HEK293 (cell line): ENCODE measurements at regions not wholly inside any gene's neighbourhood (a gene's known extent, or its start where the extent isn't known, plus 50 kb on each side); places are given as distances from the start of the nearest gene placed in this dataset.

Experiments used
- CTCF ChIA-PET: fragments of 350-600 bp; formaldehyde crosslinking; extraction: SDS; loops from one replicate; lab custom pipeline; 2021; ENCODE audit warnings: antibody characterized with exemption; lab: Yijun Ruan, JAX
- POLR2A ChIA-PET: fragments of 300-600 bp; formaldehyde crosslinking; extraction: SDS; loops from one replicate; lab custom pipeline; 2020; ENCODE audit warnings: antibody characterized with exemption, inconsistent platforms; lab: Yijun Ruan, JAX
- H3K27ac ChIP-seq: fragments of 200-500 bp; sonication (Bioruptor generic); 2 replicates; pipeline ENCODE4 v1.5.1; 2014; ENCODE audit warnings: low read depth, low read length, control low read depth, inconsistent platforms; ENCODE audit errors: extremely low read depth
- H3K36me3 ChIP-seq, 2 experiments: fragments of 200-500 bp in 1 of 2; sonication (Bioruptor generic) in 1 of 2; 1 replicate in 1 of 2; 2 replicates in 1 of 2; pipeline ENCODE4 v1.5.1; 2014 to 2017; ENCODE audit warnings: inconsistent platforms in 2 of 2, low read length in 2 of 2; ENCODE audit not compliant: control insufficient read depth in 2 of 2, insufficient read depth in 1 of 2
- H3K4me1 ChIP-seq: fragments of 200-500 bp; sonication (Bioruptor generic); 2 replicates; pipeline ENCODE4 v1.5.1; 2014; ENCODE audit warnings: mild to moderate bottlenecking, low read length, inconsistent platforms; ENCODE audit not compliant: control insufficient read depth, insufficient read depth
- H3K4me3 ChIP-seq: 2 replicates; pipeline ENCODE4 v1.5.1; 2011; ENCODE audit warnings: low read depth, mild to moderate bottlenecking, control low read depth, low read length, moderate library complexity
- H3K9me3 ChIP-seq: fragments of 200-500 bp; sonication (Bioruptor generic); 2 replicates; pipeline ENCODE4 v1.5.1; 2014; ENCODE audit warnings: low read depth, low read length, inconsistent platforms; ENCODE audit not compliant: control insufficient read depth, insufficient read depth
- FEZF1 ChIP-seq: fragments of 450-650 bp; formaldehyde crosslinking; IDR thresholded peaks from 2 replicates; pipeline ENCODE4 v1.5.1; 2016; ENCODE audit warnings: missing biosample characterization, missing genetic modification characterization
- GFI1B ChIP-seq: fragments of 450-650 bp; formaldehyde crosslinking; IDR thresholded peaks from 2 replicates; pipeline ENCODE4 v1.5.1; 2016; ENCODE audit warnings: missing biosample characterization, missing genetic modification characterization
- GLI4 ChIP-seq: fragments of 450-650 bp; formaldehyde crosslinking; IDR thresholded peaks from 2 replicates; pipeline ENCODE4 v1.5.1; 2016; ENCODE audit warnings: missing biosample characterization, missing genetic modification characterization
- KLF16 ChIP-seq: fragments of 450-650 bp; formaldehyde crosslinking; IDR thresholded peaks from 2 replicates; pipeline ENCODE4 v1.5.1; 2017; ENCODE audit warnings: missing biosample characterization, missing genetic modification characterization
- MYNN ChIP-seq: fragments of 450-650 bp; formaldehyde crosslinking; IDR thresholded peaks from 2 replicates; pipeline ENCODE4 v1.5.1; 2016; ENCODE audit warnings: missing biosample characterization, missing genetic modification characterization, borderline replicate concordance
- OSR2 ChIP-seq: fragments of 450-650 bp; formaldehyde crosslinking; IDR thresholded peaks from 2 replicates; pipeline ENCODE4 v1.5.1; 2016; ENCODE audit warnings: missing biosample characterization, missing genetic modification characterization
- SCRT2 ChIP-seq: fragments of 450-650 bp; formaldehyde crosslinking; IDR thresholded peaks from 2 replicates; pipeline ENCODE4 v1.5.1; 2016; ENCODE audit warnings: missing biosample characterization, missing genetic modification characterization
- TSHZ1 ChIP-seq: fragments of 450-650 bp; formaldehyde crosslinking; IDR thresholded peaks from 2 replicates; pipeline ENCODE4 v1.5.1; 2016; ENCODE audit warnings: missing biosample characterization, missing genetic modification characterization, borderline replicate concordance
- ZEB2 ChIP-seq: fragments of 450-650 bp; formaldehyde crosslinking; IDR thresholded peaks from 2 replicates; pipeline ENCODE4 v1.5.1; 2016; ENCODE audit warnings: missing biosample characterization, missing genetic modification characterization
- ZFP41 ChIP-seq: fragments of 450-650 bp; formaldehyde crosslinking; IDR thresholded peaks from 2 replicates; pipeline ENCODE4 v1.5.1; 2016; ENCODE audit warnings: missing biosample characterization, missing genetic modification characterization, borderline replicate concordance
- ZNF121 ChIP-seq: fragments of 450-650 bp; formaldehyde crosslinking; IDR thresholded peaks from 2 replicates; pipeline ENCODE4 v1.5.1; 2016; ENCODE audit warnings: missing biosample characterization, missing genetic modification characterization
- ZNF155 ChIP-seq: fragments of 450-650 bp; formaldehyde crosslinking; IDR thresholded peaks from 2 replicates; pipeline ENCODE4 v1.5.1; 2016; ENCODE audit warnings: missing biosample characterization, missing genetic modification characterization
- ZNF221 ChIP-seq: fragments of 450-650 bp; formaldehyde crosslinking; IDR thresholded peaks from 2 replicates; pipeline ENCODE4 v1.5.1; 2017; ENCODE audit warnings: missing biosample characterization, missing genetic modification characterization, borderline replicate concordance
- ZNF223 ChIP-seq: fragments of 450-650 bp; formaldehyde crosslinking; IDR thresholded peaks from 2 replicates; pipeline ENCODE4 v1.5.1; 2016; ENCODE audit warnings: missing biosample characterization, missing genetic modification characterization
- ZNF335 ChIP-seq: fragments of 450-650 bp; formaldehyde crosslinking; conservative IDR thresholded peaks from 2 replicates; pipeline ENCODE4 v1.5.1; 2016; ENCODE audit warnings: missing biosample characterization, missing genetic modification characterization
- ZNF37A ChIP-seq: fragments of 450-650 bp; IDR thresholded peaks from 2 replicates; pipeline ENCODE4 v1.5.1; 2018; ENCODE audit warnings: missing biosample characterization, missing genetic modification characterization
- ZNF423 ChIP-seq: fragments of 450-650 bp; formaldehyde crosslinking; IDR thresholded peaks from 2 replicates; pipeline ENCODE4 v1.5.1; 2016; ENCODE audit warnings: missing biosample characterization, missing genetic modification characterization
- ZNF48 ChIP-seq: fragments of 450-650 bp; formaldehyde crosslinking; IDR thresholded peaks from 2 replicates; pipeline ENCODE4 v1.5.1; 2016; ENCODE audit warnings: missing biosample characterization, missing genetic modification characterization
- ZNF514 ChIP-seq: fragments of 450-650 bp; formaldehyde crosslinking; IDR thresholded peaks from 2 replicates; pipeline ENCODE4 v1.5.1; 2016; ENCODE audit warnings: missing biosample characterization, missing genetic modification characterization
- ZNF521 ChIP-seq: fragments of 450-650 bp; formaldehyde crosslinking; IDR thresholded peaks from 2 replicates; pipeline ENCODE4 v1.5.1; 2017; ENCODE audit warnings: missing biosample characterization, mild to moderate bottlenecking, missing genetic modification characterization
- ZNF626 ChIP-seq: fragments of 450-650 bp; sonication (Bioruptor Pico); formaldehyde crosslinking; IDR thresholded peaks from 2 replicates; pipeline ENCODE4 v1.5.1; 2018; ENCODE audit warnings: missing biosample characterization, missing genetic modification characterization, inconsistent platforms
- ZNF629 ChIP-seq: fragments of 450-650 bp; formaldehyde crosslinking; IDR thresholded peaks from 2 replicates; pipeline ENCODE4 v1.5.1; 2017; ENCODE audit warnings: missing biosample characterization, missing genetic modification characterization
- ZNF645 ChIP-seq: fragments of 450-650 bp; formaldehyde crosslinking; IDR thresholded peaks from 2 replicates; pipeline ENCODE4; 2016; ENCODE audit warnings: missing biosample characterization, missing genetic modification characterization
- ZNF768 ChIP-seq: fragments of 450-650 bp; formaldehyde crosslinking; IDR thresholded peaks from 2 replicates; pipeline ENCODE4 v1.5.1; 2018; ENCODE audit warnings: missing biosample characterization, mild to moderate bottlenecking, missing genetic modification characterization
- ZNF843 ChIP-seq: fragments of 450-650 bp; formaldehyde crosslinking; IDR thresholded peaks from 2 replicates; pipeline ENCODE4 v1.5.1; 2016; ENCODE audit warnings: missing biosample characterization, missing genetic modification characterization
- ZSCAN16 ChIP-seq: fragments of 450-650 bp; formaldehyde crosslinking; IDR thresholded peaks from 2 replicates; pipeline ENCODE4 v1.5.1; 2016; ENCODE audit warnings: missing biosample characterization, missing genetic modification characterization
- TF ChIP-seq, protein P1 (sequence below): fragments of 450-650 bp; formaldehyde crosslinking; IDR thresholded peaks from 2 replicates; pipeline ENCODE4 v1.5.1; 2016; ENCODE audit warnings: missing biosample characterization, missing genetic modification characterization
- TF ChIP-seq, protein P2 (sequence below): fragments of 450-650 bp; IDR thresholded peaks from 2 replicates; pipeline ENCODE4 v1.5.1; 2018; ENCODE audit warnings: missing biosample characterization, mild to moderate bottlenecking, missing genetic modification characterization

DNA sequence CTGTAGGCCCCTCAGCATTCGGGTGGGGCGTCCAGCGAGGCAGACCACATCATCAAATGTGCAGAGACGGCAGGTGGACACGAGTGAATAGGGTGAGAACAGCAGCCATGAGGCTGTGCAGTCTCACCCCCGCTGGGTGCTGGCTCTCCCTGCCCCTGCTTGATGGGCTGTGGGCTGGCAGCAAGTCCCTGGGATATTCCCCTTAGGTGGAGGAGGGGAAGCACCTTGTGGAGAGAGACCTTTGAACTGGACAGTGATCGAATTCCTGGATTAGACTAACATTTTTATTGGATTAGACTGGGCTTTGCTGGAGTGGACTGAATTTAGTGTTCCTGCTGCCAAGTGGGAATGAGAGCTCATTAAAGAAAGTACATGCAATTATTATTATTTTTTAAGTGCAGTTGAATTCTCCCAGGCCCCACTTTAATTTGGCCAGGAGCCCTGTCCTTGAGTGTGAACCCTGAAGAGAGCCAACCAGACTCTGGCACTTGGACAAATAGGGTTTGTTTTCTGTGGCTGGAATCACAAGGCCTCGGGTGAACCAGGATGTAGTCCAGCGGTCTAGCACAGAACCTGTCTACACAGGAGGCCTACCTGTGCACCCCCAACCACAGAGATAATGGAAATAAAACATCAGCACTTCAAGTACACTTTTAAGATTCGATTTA lies 193.1 kb downstream of the ABHD5 start:
- ChIA-PET POLR2A (no interaction called here), CTCF (no interaction called here)
- Histone ChIP-seq H3K27ac (no peak overlapping the region), H3K4me1 (no peaks in the 10 kb centered on the region), H3K9me3 (no peaks in the 10 kb centered on the region), H3K36me3 (no peaks in the 10 kb centered on the region), H3K4me3 (no peak overlapping the region)
- TF ChIP-seq ZNF514 (no peak), ZNF626 (tag by site-specific recombination) (no peak), ZNF121 (tag by site-specific recombination) (no peak), ZNF521 (tag by site-specific recombination) (no peak), FEZF1 (tag by site-specific recombination) (no peak), ZEB2 (tag by site-specific recombination) (no peak), GFI1B (tag by site-specific recombination) (no peak), MYNN (tag by site-specific recombination) (no peak), GLI4 (tag by site-specific recombination) (no peak), ZNF48 (tag by site-specific recombination) (no peak), ZNF221 (tag by site-specific recombination) (no peak), ZNF645 (no peak), ZNF423 (tag by site-specific recombination) (no peak), TSHZ1 (tag by site-specific recombination) (no peak), ZNF223 (tag by site-specific recombination) (no peak), ZNF768 (tag by site-specific recombination) (no peak), SCRT2 (tag by site-specific recombination) (no peak), ZFP41 (tag by site-specific recombination) (no peak), OSR2 (tag by site-specific recombination) (no peak), ZNF155 (tag by site-specific recombination) (no peak)

DNA sequence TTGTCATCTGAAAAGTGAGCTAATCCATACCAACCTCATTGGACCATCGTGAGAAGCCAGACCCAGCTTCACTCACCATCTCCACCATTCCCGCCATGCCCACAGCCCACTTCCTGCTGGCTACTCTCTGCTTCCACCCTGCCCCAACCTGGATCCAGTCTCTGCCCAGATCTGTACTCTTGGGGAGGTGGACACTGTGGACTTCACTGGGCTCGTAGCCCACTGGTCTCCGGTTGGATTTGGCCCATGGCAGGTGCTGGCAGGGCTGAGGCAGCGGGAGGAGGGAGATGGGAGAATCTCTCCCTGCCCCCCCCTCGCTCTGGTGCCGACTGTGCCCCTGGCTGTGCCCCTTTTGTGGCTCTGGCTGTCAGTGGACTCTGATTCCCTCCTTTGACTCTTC lies 193.8 kb downstream of the ABHD5 start:
- no peaks in the 10 kb centered on the region for H3K9me3 ChIP-seq
- H3K4me3 ChIP-seq: no peak overlapping the region
- no peak overlapping the region for H3K27ac ChIP-seq
- ChIA-PET CTCF (no interaction called here), POLR2A (no interaction called here)
- no peaks in the 10 kb centered on the region for H3K36me3 ChIP-seq
- TF ChIP-seq KLF16 (tag by site-specific recombination) (no peak), ZSCAN16 (no peak), ZNF335 (tag by site-specific recombination) (no peak), ZNF37A (tag by site-specific recombination) (no peak), ZNF629 (tag by site-specific recombination) (no peak), ZNF843 (tag by site-specific recombination) (no peak)
- TF ChIP-seq, protein P1, sequence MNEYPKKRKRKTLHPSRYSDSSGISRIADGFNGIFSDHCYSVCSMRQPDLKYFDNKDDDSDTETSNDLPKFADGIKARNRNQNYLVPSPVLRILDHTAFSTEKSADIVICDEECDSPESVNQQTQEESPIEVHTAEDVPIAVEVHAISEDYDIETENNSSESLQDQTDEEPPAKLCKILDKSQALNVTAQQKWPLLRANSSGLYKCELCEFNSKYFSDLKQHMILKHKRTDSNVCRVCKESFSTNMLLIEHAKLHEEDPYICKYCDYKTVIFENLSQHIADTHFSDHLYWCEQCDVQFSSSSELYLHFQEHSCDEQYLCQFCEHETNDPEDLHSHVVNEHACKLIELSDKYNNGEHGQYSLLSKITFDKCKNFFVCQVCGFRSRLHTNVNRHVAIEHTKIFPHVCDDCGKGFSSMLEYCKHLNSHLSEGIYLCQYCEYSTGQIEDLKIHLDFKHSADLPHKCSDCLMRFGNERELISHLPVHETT: no peak
- TF ChIP-seq, protein P2, sequence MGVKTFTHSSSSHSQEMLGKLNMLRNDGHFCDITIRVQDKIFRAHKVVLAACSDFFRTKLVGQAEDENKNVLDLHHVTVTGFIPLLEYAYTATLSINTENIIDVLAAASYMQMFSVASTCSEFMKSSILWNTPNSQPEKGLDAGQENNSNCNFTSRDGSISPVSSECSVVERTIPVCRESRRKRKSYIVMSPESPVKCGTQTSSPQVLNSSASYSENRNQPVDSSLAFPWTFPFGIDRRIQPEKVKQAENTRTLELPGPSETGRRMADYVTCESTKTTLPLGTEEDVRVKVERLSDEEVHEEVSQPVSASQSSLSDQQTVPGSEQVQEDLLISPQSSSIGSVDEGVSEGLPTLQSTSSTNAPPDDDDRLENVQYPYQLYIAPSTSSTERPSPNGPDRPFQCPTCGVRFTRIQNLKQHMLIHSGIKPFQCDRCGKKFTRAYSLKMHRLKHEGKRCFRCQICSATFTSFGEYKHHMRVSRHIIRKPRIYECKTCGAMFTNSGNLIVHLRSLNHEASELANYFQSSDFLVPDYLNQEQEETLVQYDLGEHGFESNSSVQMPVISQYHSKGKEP (tag by site-specific recombination): no peak
- no peaks in the 10 kb centered on the region for H3K4me1 ChIP-seq
